RWPE2 (cell line): ENCODE measurements at regions not wholly inside any gene's neighbourhood (a gene's known extent, or its start where the extent isn't known, plus 50 kb on each side); places are given as distances from the start of the nearest gene placed in this dataset.

Experiments
- ATAC-seq: fragments of 200-7000 bp; cut with Tn5 transposase; 3 replicates; pipeline ENCODE4 v1.9.1; 2021; ENCODE audit warnings: low read depth
- DNase-seq: peaks from one replicate; pipeline ENCODE4 v3.0.0-alpha.2; 2020; ENCODE audit warnings: low spot score
- H3K27ac ChIP-seq: fragments of 450-650 bp; 2 replicates; pipeline ENCODE4 v1.5.1; 2017; ENCODE audit warnings: mild to moderate bottlenecking; ENCODE audit not compliant: poor library complexity, severe bottlenecking
- H3K27me3 ChIP-seq: fragments of 250-450 bp; sonication (Bioruptor Pico); 2 replicates; pipeline ENCODE4 v1.5.1; 2021; ENCODE audit warnings: mild to moderate bottlenecking, moderate library complexity; ENCODE audit not compliant: insufficient read depth, poor library complexity, severe bottlenecking
- H3K36me3 ChIP-seq: fragments of 250-450 bp; sonication (Bioruptor Pico); 2 replicates; pipeline ENCODE4 v1.5.1; 2020; ENCODE audit warnings: low read depth, mild to moderate bottlenecking, moderate library complexity
- H3K4me1 ChIP-seq: fragments of 250-450 bp; sonication (Bioruptor Pico); 2 replicates; pipeline ENCODE4 v1.5.1; 2021; ENCODE audit warnings: mild to moderate bottlenecking, moderate library complexity; ENCODE audit not compliant: insufficient read depth, poor library complexity, severe bottlenecking
- H3K4me3 ChIP-seq: fragments of 250-450 bp; sonication (Bioruptor Pico); 2 replicates; pipeline ENCODE4 v1.5.1; 2021; ENCODE audit warnings: mild to moderate bottlenecking, moderate library complexity; ENCODE audit not compliant: severe bottlenecking
- H3K9me3 ChIP-seq: fragments of 250-450 bp; sonication (Bioruptor Pico); 2 replicates; pipeline ENCODE4 v1.5.1; 2021; ENCODE audit warnings: mild to moderate bottlenecking, moderate library complexity; ENCODE audit not compliant: severe bottlenecking
- TF ChIP-seq, protein P1 (sequence below): fragments of 450-650 bp; IDR thresholded peaks from one replicate; pipeline ENCODE4 v1.5.1; 2017; ENCODE audit warnings: mild to moderate bottlenecking, moderate library complexity; ENCODE audit not compliant: poor library complexity, severe bottlenecking

GRCh38 chr16:60605176-60605575, 1431.1 kb downstream of the CDH8 start:
- DNase-seq (peak; percentile 62), ATAC-seq (peak; percentile 73)
- no peaks in the 10 kb centered on the region for H3K36me3 ChIP-seq
- H3K4me1 ChIP-seq: peaks cover 26% of the 10 kb centered on the region
- no peak overlapping the region for H3K4me3 ChIP-seq
- TF ChIP-seq, protein P1, sequence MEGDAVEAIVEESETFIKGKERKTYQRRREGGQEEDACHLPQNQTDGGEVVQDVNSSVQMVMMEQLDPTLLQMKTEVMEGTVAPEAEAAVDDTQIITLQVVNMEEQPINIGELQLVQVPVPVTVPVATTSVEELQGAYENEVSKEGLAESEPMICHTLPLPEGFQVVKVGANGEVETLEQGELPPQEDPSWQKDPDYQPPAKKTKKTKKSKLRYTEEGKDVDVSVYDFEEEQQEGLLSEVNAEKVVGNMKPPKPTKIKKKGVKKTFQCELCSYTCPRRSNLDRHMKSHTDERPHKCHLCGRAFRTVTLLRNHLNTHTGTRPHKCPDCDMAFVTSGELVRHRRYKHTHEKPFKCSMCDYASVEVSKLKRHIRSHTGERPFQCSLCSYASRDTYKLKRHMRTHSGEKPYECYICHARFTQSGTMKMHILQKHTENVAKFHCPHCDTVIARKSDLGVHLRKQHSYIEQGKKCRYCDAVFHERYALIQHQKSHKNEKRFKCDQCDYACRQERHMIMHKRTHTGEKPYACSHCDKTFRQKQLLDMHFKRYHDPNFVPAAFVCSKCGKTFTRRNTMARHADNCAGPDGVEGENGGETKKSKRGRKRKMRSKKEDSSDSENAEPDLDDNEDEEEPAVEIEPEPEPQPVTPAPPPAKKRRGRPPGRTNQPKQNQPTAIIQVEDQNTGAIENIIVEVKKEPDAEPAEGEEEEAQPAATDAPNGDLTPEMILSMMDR: no peak
- H3K9me3 ChIP-seq: no peaks in the 10 kb centered on the region
- H3K27me3 ChIP-seq: no peaks in the 10 kb centered on the region
- H3K27ac ChIP-seq: peak overlapping the region; percentile 81

- DNase-seq: no peak
- Histone ChIP-seq H3K4me3 (no peak overlapping the region), H3K27ac (no peak overlapping the region), H3K9me3 (no peaks in the 10 kb centered on the region), H3K4me1 (no peaks in the 10 kb centered on the region), H3K36me3 (no peaks in the 10 kb centered on the region), H3K27me3 (no peaks in the 10 kb centered on the region)
- ATAC-seq: no peak
- TF ChIP-seq, protein P1: no peak
These were observed 1449.7 kb downstream of the CDH8 start for GRCh38 chr16:60586493-60586892.

DNA sequence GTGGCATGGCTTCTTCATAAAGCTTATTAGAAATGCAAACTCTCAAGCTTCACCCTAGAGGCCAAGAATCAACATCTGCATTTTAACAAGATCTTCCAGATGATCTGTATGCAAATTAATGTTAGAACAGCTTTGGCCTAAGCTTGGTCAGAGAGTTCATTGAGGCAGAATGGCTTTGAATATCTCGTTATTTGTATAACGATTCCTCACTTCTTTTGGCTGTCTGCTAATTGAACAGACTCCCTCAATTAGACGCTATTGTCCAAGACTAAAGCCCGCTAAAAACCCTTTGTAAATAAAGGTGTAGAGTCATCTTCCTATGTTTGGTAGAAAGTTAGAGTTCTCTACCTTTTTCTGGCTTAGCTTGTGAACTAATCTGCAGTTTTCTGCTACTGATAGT, 1453.7 kb downstream of the CDH8 start:
- no peaks in the 10 kb centered on the region for H3K27me3 ChIP-seq
- peaks cover 4% of the 10 kb centered on the region for H3K4me1 ChIP-seq
- no peaks in the 10 kb centered on the region for H3K9me3 ChIP-seq
- H3K4me3 ChIP-seq: no peak overlapping the region
- no peaks in the 10 kb centered on the region for H3K36me3 ChIP-seq
- DNase-seq: no peak
- no peak overlapping the region for H3K27ac ChIP-seq
- TF ChIP-seq, protein P1: no peak
- ATAC-seq: no peak

- no peaks in the 10 kb centered on the region for H3K36me3 ChIP-seq
These were observed 1469.3 kb downstream of the CDH8 start for GRCh38 chr16:60566901-60567300.

GRCh38 chr16:60564588-60564987, 1471.7 kb downstream of the CDH8 start:
- no peak for ATAC-seq
- no peaks in the 10 kb centered on the region for H3K36me3 ChIP-seq
- no peaks in the 10 kb centered on the region for H3K9me3 ChIP-seq

More at GRCh38 chr16:60566901-60567300, 1469.3 kb downstream of the CDH8 start:
- ATAC-seq: no peak
- Histone ChIP-seq H3K4me1 (no peaks in the 10 kb centered on the region), H3K27me3 (no peaks in the 10 kb centered on the region), H3K27ac (no peak overlapping the region), H3K9me3 (no peaks in the 10 kb centered on the region), H3K4me3 (no peak overlapping the region)
- TF ChIP-seq, protein P1: no peak
- DNase-seq: no peak

More at GRCh38 chr16:60564588-60564987, 1471.7 kb downstream of the CDH8 start:
- no peak overlapping the region for H3K27ac ChIP-seq
- H3K27me3 ChIP-seq: no peaks in the 10 kb centered on the region
- TF ChIP-seq, protein P1: no peak
- DNase-seq: no peak
- no peak overlapping the region for H3K4me3 ChIP-seq
- H3K4me1 ChIP-seq: no peaks in the 10 kb centered on the region
